ENCODE measurements at regions not wholly inside any gene's neighbourhood (a gene's known extent, or its start where the extent isn't known, plus 50 kb on each side); places are given as distances from the start of the nearest gene placed in this dataset.

- Histone ChIP-seq H3K9me3 (no peaks in the 10 kb centered on the region), H3K27ac (no peak overlapping the region), H3K36me3 (no peaks in the 10 kb centered on the region), H3K4me2 (no peak overlapping the region), H3K4me3 (no peak overlapping the region), H3K4me1 (no peaks in the 10 kb centered on the region), H3K9ac (no peak overlapping the region), H4K20me1 (no peaks in the 10 kb centered on the region), H3K27me3 (no peaks in the 10 kb centered on the region)
- no peak for TF ChIP-seq Cebpa-rat (IDR thresholded peaks at IDR 0.05)
Observed at GRCh38 chr15:35701402-35702046, 155.6 kb upstream of the DPH6 start.

GRCh38 chr15:35702946-35703495 is 157.1 kb upstream of the DPH6 start:
- no peaks in the 10 kb centered on the region for H3K9me3 ChIP-seq
- no peak for TF ChIP-seq Cebpa-rat (IDR thresholded peaks at IDR 0.05)
- no peaks in the 10 kb centered on the region for H4K20me1 ChIP-seq
- H3K27me3 ChIP-seq = no peaks in the 10 kb centered on the region
- H3K9ac ChIP-seq = no peak overlapping the region
- no peak overlapping the region for H3K4me2 ChIP-seq
- no peak overlapping the region for H3K27ac ChIP-seq
- no peak overlapping the region for H3K4me3 ChIP-seq
- H3K36me3 ChIP-seq = no peaks in the 10 kb centered on the region
- H3K4me1 ChIP-seq = no peaks in the 10 kb centered on the region

- no peak for TF ChIP-seq Cebpa-rat (IDR thresholded peaks at IDR 0.05)
- Histone ChIP-seq H3K4me3 (no peak overlapping the region), H4K20me1 (no peaks in the 10 kb centered on the region), H3K4me1 (no peaks in the 10 kb centered on the region), H3K9ac (no peak overlapping the region), H3K9me3 (no peaks in the 10 kb centered on the region), H3K4me2 (no peak overlapping the region), H3K27me3 (no peaks in the 10 kb centered on the region), H3K27ac (no peak overlapping the region), H3K36me3 (no peaks in the 10 kb centered on the region)
Observed at GRCh38 chr15:35705030-35705883, 159.3 kb upstream of the DPH6 start.

- H3K27ac ChIP-seq = no peak overlapping the region
- H3K4me3 ChIP-seq = no peak overlapping the region
- no peaks in the 10 kb centered on the region for H3K9me3 ChIP-seq
- H3K36me3 ChIP-seq = no peaks in the 10 kb centered on the region
- no peak overlapping the region for H3K4me2 ChIP-seq
- TF ChIP-seq Cebpa-rat (IDR thresholded peaks at IDR 0.05) = no peak
- no peaks in the 10 kb centered on the region for H4K20me1 ChIP-seq
- no peaks in the 10 kb centered on the region for H3K4me1 ChIP-seq
- no peak overlapping the region for H3K9ac ChIP-seq
- no peaks in the 10 kb centered on the region for H3K27me3 ChIP-seq
Observed at GRCh38 chr15:35705884-35706585, 160.1 kb upstream of the DPH6 start.

GRCh38 chr15:35712956-35713355 is 167.0 kb upstream of the DPH6 start:
- Histone ChIP-seq H3K4me3 (no peak overlapping the region), H4K20me1 (no peaks in the 10 kb centered on the region), H3K4me2 (no peak overlapping the region), H3K4me1 (no peaks in the 10 kb centered on the region), H3K27me3 (no peaks in the 10 kb centered on the region), H3K36me3 (no peaks in the 10 kb centered on the region), H3K27ac (no peak overlapping the region), H3K9ac (no peak overlapping the region), H3K9me3 (no peaks in the 10 kb centered on the region)
- TF ChIP-seq Cebpa-rat (IDR thresholded peaks at IDR 0.05) = no peak

DNA sequence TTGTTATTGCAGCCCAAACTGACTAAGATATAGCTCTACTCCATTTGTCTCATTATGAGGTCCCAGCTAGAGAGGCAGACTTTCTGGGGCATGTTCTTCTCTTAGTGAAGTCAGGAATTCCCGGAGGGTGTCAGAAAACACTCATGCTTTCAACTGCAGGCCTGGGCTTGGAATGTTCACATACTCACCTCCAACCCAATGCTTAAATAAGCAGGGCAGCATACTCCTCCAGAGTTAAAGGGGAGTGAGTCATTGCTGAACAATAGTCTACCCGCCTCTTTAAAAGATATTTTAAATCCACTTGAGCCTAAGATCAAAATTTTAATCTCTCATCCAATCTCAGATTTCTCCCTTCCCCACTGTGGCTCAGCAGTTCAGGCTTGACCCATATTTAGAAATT is 167.8 kb upstream of the DPH6 start:
- Histone ChIP-seq H3K27ac (no peak overlapping the region), H4K20me1 (no peaks in the 10 kb centered on the region)

GRCh38 chr15:35717721-35718120 is 171.8 kb upstream of the DPH6 start:
- Histone ChIP-seq H3K9ac (no peak overlapping the region), H3K4me2 (no peak overlapping the region), H3K27me3 (no peaks in the 10 kb centered on the region), H3K36me3 (no peaks in the 10 kb centered on the region), H3K4me1 (no peaks in the 10 kb centered on the region), H3K9me3 (no peaks in the 10 kb centered on the region), H4K20me1 (no peaks in the 10 kb centered on the region), H3K4me3 (no peak overlapping the region), H3K27ac (no peak overlapping the region)
- no peak for TF ChIP-seq Cebpa-rat (IDR thresholded peaks at IDR 0.05)

More for the DNA sequence above, 167.8 kb upstream of the DPH6 start:
- Histone ChIP-seq H3K4me2 (no peak overlapping the region), H3K4me3 (no peak overlapping the region), H3K36me3 (no peaks in the 10 kb centered on the region), H3K27me3 (no peaks in the 10 kb centered on the region), H3K9me3 (no peaks in the 10 kb centered on the region), H3K4me1 (no peaks in the 10 kb centered on the region), H3K9ac (no peak overlapping the region)
- no peak for TF ChIP-seq Cebpa-rat (IDR thresholded peaks at IDR 0.05)

GRCh38 chr15:35720019-35720418 is 174.1 kb upstream of the DPH6 start:
- Histone ChIP-seq H3K9ac (no peak overlapping the region), H3K36me3 (no peaks in the 10 kb centered on the region), H4K20me1 (no peaks in the 10 kb centered on the region), H3K27ac (no peak overlapping the region), H3K9me3 (no peaks in the 10 kb centered on the region), H3K27me3 (no peaks in the 10 kb centered on the region), H3K4me3 (no peak overlapping the region), H3K4me1 (no peaks in the 10 kb centered on the region), H3K4me2 (no peak overlapping the region)
- TF ChIP-seq Cebpa-rat (IDR thresholded peaks at IDR 0.05) = no peak

DNA sequence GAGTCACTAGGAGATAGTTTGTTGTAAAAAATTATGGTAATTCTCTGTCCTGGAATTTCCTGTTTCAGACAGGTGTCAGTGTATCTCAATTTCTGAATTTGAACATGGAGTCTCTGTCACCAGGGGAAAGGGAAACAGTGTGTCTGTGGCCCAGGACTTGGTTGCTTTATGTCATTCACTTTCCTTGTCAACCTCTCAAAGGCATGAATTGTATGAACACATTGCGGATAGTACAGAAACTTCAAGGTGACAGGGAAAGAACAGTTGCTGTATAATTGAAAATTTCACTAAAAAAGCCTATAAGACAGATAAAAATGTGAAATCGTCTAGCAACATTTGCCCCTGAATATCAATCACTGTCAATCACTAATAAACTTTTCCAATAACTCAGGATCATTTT is 175.0 kb upstream of the DPH6 start:
- no peak overlapping the region for H3K4me3 ChIP-seq
- no peaks in the 10 kb centered on the region for H3K27me3 ChIP-seq
- no peak overlapping the region for H3K27ac ChIP-seq
- no peak overlapping the region for H3K9ac ChIP-seq
- no peaks in the 10 kb centered on the region for H3K9me3 ChIP-seq
- no peak overlapping the region for H3K4me2 ChIP-seq
- H3K4me1 ChIP-seq = no peaks in the 10 kb centered on the region
- no peaks in the 10 kb centered on the region for H4K20me1 ChIP-seq
- TF ChIP-seq Cebpa-rat (IDR thresholded peaks at IDR 0.05) = no peak
- H3K36me3 ChIP-seq = no peaks in the 10 kb centered on the region

GRCh38 chr15:35721751-35722150 is 175.8 kb upstream of the DPH6 start:
- Histone ChIP-seq H3K4me3 (no peak overlapping the region), H3K36me3 (no peaks in the 10 kb centered on the region), H3K4me1 (no peaks in the 10 kb centered on the region), H3K27me3 (no peaks in the 10 kb centered on the region), H3K4me2 (no peak overlapping the region), H3K27ac (no peak overlapping the region), H3K9ac (no peak overlapping the region), H4K20me1 (no peaks in the 10 kb centered on the region), H3K9me3 (no peaks in the 10 kb centered on the region)
- TF ChIP-seq Cebpa-rat (IDR thresholded peaks at IDR 0.05) = no peak
